Keratinocyte (primary cell): ENCODE measurements at regions not wholly inside any gene's neighbourhood (a gene's known extent, or its start where the extent isn't known, plus 50 kb on each side); places are given as distances from the start of the nearest gene placed in this dataset.

ENCODE experiments used
- EZH2 ChIP-seq: IDR thresholded peaks from one replicate; pipeline ENCODE4 v1.6.1; 2012; ENCODE audit warnings: inconsistent platforms, mild to moderate bottlenecking, low read length, moderate library complexity
- TF ChIP-seq, protein P1 (sequence below), 3 experiments: IDR thresholded peaks in 1 of 3; conservative IDR thresholded peaks in 1 of 3; optimal IDR thresholded peaks in 1 of 3; 2 replicates in 2 of 3; 3 replicates in 1 of 3; pipeline versions ENCODE3 to v1.5.1; 2011; ENCODE audit warnings: low read length in 3 of 3, mild to moderate bottlenecking in 3 of 3, moderate library complexity in 2 of 3, control low read depth in 1 of 3, inconsistent platforms in 1 of 3; ENCODE audit not compliant: insufficient read depth in 2 of 3; ENCODE audit errors: extremely low read depth in 1 of 3

- no peak for TF ChIP-seq EZH2
- TF ChIP-seq, protein P1, sequence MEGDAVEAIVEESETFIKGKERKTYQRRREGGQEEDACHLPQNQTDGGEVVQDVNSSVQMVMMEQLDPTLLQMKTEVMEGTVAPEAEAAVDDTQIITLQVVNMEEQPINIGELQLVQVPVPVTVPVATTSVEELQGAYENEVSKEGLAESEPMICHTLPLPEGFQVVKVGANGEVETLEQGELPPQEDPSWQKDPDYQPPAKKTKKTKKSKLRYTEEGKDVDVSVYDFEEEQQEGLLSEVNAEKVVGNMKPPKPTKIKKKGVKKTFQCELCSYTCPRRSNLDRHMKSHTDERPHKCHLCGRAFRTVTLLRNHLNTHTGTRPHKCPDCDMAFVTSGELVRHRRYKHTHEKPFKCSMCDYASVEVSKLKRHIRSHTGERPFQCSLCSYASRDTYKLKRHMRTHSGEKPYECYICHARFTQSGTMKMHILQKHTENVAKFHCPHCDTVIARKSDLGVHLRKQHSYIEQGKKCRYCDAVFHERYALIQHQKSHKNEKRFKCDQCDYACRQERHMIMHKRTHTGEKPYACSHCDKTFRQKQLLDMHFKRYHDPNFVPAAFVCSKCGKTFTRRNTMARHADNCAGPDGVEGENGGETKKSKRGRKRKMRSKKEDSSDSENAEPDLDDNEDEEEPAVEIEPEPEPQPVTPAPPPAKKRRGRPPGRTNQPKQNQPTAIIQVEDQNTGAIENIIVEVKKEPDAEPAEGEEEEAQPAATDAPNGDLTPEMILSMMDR (optimal IDR thresholded peaks at IDR 0.05 in 1 of 3, IDR thresholded peaks at IDR 0.05 in 1 of 3, conservative IDR thresholded peaks at IDR 0.05 in 1 of 3; ENCODE audit: extremely low read depth in 1 of 3, insufficient read depth in 2 of 3, low read length in 3 of 3), result no peak
Observed at GRCh38 chr11:41984023-41984422, 524.6 kb upstream of the LRRC4C start.
